ENCODE measurements at regions not wholly inside any gene's neighbourhood (a gene's known extent, or its start where the extent isn't known, plus 50 kb on each side); places are given as distances from the start of the nearest gene placed in this dataset.
"Not testable (repeated sequence)": the region's sequence is repeated elsewhere in the genome, so short reads cannot be mapped to it uniquely, and the experiment has no call there.

DNA sequence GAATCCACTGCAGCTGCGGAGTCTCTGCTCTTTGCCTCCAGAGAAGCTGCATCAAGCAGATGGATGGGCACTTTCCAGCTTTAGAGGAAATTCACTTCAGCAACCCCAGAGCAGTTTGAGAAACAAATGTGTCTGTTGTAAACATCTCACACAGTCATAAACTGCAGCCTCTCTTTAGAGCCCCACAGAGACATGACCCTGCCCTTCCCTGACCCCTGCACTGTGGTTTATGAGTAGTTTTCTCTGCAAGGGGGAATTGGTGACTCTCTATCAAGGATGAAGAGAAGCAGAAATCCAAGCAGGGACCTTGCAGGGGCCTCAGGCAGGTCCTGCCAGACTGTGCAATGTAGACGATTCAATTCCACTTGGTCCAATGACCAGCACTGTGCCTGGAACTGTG, 160.2 kb downstream of the SH2D4B start:
- in situ Hi-C loops (cut with MboI; ENCODE audit: low sequenced_read_pairs) = no loop called here

GRCh38 chr10:80699602-80700039, 161.9 kb downstream of the SH2D4B start:
- in situ Hi-C loops (cut with MboI; ENCODE audit: low sequenced_read_pairs) = no loop called here

DNA sequence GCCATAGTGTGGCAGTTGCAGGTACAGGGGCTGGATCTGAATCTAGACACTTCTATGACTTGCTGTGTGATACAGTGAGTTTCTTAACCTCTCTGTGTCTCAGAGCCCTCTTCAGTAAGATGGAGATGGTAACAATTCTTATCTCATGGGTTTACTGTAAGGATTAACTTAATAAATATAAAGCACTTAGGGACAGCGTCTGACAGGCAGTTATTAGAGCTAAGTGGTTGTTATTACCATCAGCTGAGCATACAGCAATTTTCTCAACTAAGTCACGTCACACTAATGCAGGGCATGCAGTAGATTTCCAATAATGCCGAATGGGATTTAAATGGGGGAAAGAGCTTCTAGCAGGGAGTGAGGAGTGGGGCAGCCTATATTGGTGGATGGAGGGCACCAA, 162.6 kb downstream of the SH2D4B start:
- in situ Hi-C loops (cut with MboI; ENCODE audit: low sequenced_read_pairs) = no loop called here

GRCh38 chr10:80700760-80701444, 163.2 kb downstream of the SH2D4B start:
- in situ Hi-C loops (cut with MboI; ENCODE audit: low sequenced_read_pairs) = no loop called here

GRCh38 chr10:80701706-80702105, 164.0 kb downstream of the SH2D4B start:
- in situ Hi-C loops (cut with MboI; ENCODE audit: low sequenced_read_pairs) = no loop called here

- in situ Hi-C loops (cut with MboI; ENCODE audit: low sequenced_read_pairs) = no loop called here
Observed at GRCh38 chr10:80702143-80702542, 164.4 kb downstream of the SH2D4B start.

DNA sequence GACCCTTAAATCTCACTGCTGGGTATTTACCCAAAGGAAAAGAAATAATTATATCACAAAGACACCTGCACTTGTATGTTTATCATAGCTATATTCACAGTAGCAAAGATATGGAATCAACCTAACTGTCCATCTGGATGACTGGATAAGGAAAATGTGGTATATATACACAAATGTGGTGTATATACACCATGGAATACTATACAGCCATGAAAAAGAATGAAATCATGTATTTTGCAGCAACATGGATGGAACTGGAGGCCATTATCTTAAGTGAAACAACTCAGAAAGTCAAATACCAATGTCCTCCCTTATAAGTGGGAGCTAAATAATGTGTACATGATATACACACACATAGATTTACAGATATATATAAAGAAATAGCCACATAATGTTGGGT, 168.2 kb downstream of the SH2D4B start:
- in situ Hi-C loops (cut with MboI; ENCODE audit: low sequenced_read_pairs) = no loop called here

DNA sequence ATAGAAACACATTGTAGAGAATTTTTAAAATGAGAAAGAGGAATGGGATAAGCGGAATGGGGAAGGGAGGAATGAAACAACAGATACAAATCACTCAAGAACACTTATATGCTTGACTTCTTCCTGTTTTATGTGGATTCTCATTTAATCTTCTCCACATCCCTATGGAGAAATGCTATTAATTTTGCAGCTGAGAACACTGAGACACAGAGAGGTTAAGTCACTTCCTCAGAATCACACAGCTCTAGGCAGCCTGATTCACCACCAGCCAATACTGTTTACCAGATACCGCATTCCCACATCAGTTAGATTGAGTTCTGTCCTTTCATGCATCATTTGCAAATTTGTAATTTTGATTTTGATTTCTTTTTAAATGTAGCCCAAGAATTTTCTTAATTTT, 170.5 kb downstream of the SH2D4B start:
- in situ Hi-C loops (cut with MboI; ENCODE audit: low sequenced_read_pairs) = no loop called here

DNA sequence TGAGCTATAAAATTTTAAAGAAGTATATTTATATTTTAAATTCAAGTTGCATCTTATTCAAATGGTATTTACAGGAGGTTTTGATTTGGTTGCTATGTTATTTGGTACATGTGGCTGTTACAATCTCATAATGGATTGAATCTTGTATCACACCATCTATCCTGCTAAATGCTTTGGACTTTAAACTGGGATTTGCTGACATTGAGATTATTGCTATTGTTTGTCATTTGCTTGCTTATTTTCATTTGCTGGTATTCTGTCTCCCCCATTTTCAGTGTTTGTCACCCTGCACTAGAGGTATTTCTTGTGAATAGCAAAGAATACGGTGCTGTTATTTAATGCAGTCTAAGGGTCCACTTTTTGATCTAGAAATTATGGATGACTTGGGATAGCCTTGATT, 171.1 kb downstream of the SH2D4B start:
- in situ Hi-C loops (cut with MboI; ENCODE audit: low sequenced_read_pairs) = no loop called here

DNA sequence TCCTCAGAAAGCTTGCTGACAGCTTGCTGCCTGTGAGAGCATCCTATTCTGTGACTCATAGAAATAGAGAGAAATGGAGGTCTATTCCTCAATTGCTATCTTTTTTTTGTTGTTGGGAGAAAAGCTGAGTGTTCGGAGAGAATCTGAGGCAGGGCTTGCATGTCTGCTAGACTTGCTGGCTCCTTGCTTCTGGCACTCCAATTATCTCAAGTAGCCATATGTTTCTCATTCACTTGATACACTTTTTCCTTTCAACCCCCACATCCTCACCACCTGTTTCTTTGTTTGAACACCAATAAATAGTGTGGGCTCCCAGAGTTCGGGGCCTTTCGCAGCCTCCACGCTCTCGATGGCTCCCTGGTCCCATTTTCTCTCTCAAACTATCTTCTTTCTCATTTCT, 172.2 kb downstream of the SH2D4B start:
- in situ Hi-C loops (cut with MboI; ENCODE audit: low sequenced_read_pairs) = no loop called here

- in situ Hi-C loops (cut with MboI; ENCODE audit: low sequenced_read_pairs) = no loop called here
Observed at GRCh38 chr10:80713398-80713928, 175.8 kb downstream of the SH2D4B start.

DNA sequence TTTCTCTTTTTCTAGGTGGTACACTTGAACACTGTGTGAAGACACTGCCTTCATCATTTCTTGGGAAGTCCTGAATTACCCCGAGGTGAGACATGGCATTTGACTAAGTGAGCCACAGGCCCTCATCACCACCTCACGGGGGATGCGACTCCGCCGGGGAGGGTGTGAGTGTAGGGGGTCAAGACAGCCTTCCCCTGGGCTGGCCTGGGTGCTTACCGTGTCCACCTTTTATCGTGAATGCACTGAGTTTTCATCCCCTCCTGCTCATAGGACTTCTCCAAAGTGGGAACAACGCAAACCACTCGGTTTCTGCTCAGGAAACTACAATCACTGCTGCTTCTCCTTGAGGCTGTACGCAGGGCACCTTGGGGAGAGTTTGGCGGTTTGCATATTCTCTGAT, 176.9 kb downstream of the SH2D4B start:
- in situ Hi-C loops (cut with MboI; ENCODE audit: low sequenced_read_pairs) = no loop called here

DNA sequence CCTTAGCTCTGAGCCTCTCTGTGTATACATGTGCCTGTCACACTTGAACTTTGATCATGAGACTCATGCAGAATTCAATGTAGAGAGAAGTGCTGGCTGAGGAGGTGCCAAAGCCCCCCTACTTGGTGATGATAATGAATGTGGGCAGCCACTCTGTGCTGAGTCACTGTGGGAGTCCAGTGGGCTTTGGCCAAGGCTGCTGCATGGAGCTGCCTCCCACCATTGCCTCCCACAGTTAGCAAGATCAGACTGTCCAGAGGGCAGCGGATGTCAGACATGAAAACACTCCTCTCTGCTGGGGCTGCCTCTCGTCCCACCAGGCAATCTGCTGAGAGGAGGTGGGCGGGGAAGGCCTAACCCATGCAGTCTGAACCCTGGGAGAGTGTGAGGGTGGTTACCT, 180.3 kb downstream of the SH2D4B start:
- in situ Hi-C loops (cut with MboI; ENCODE audit: low sequenced_read_pairs) = no loop called here

DNA sequence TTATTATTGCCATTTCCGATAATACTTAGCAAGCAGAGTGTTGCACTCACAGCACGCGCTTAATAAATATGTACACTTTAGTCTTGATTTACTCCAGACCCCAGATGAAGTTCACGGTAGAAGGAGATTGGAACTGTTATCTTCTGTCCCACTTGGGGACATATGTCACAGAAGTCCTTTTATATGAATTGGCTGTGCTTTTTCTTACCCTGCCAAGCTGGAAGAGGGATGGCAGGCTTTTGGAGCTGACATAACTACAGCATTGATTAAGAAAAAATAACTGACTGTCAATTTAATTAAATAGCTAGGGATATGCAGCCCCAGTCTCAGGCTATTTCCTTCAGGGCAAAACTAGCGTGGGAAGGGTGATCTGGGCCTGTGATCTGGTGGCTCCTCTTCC, 182.2 kb downstream of the SH2D4B start:
- in situ Hi-C loops (cut with MboI; ENCODE audit: low sequenced_read_pairs) = no loop called here

- in situ Hi-C loops (cut with MboI; ENCODE audit: low sequenced_read_pairs) = no loop called here
Observed at GRCh38 chr10:80720549-80720948, 182.8 kb downstream of the SH2D4B start.

- in situ Hi-C loops (cut with MboI; ENCODE audit: low sequenced_read_pairs) = not testable (repeated sequence)
Observed at GRCh38 chr10:80728354-80728753, 190.7 kb downstream of the SH2D4B start.

DNA sequence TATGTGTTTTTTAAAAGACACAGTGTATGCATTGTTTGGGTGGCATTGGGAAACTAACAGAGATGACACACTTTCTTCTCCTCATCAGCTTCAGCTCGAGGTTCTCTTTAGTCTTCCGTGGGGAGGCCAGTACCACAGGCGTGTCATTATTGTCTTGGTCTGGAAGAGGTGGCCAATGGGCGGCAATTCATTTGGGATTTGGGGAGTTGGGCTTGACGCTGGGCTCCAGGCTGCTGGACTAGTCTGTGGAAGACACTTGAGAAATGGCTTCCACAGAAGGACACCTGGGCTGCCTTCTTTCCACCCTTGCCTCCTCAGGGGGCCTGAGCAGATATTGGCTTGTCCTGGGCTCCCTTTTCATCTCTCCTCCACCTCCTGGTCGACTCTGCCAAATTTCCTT, 192.2 kb downstream of the SH2D4B start:
- in situ Hi-C loops (cut with MboI; ENCODE audit: low sequenced_read_pairs) = no loop called here

- in situ Hi-C loops (cut with MboI; ENCODE audit: low sequenced_read_pairs) = no loop called here
Observed at GRCh38 chr10:80730522-80730921, 192.8 kb downstream of the SH2D4B start.

GRCh38 chr10:80734589-80734988, 196.9 kb downstream of the SH2D4B start:
- in situ Hi-C loops (cut with MboI; ENCODE audit: low sequenced_read_pairs) = no loop called here

- in situ Hi-C loops (cut with MboI; ENCODE audit: low sequenced_read_pairs) = no loop called here
Observed at GRCh38 chr10:80737209-80737608, 199.5 kb downstream of the SH2D4B start.

DNA sequence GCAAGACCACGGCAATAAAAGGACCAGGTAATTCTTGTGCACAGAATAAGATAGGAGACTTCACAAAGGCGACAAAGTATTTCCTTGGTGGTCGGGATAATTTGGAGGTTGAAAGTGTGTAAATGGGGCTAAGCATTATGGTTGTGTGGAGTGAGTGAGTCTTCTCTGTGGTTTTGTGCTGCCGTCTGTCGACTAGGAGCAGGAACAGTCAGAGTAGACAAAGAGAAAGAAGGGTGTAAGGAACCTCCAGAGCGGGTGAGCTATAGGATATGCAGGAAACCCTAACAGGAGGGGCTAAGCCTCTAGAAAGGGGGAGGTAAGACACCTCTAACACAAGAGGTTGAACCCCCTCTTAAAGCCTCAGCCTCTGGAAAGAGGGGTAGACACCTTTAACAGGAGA, 201.6 kb downstream of the SH2D4B start:
- in situ Hi-C loops (cut with MboI; ENCODE audit: low sequenced_read_pairs) = no loop called here

GRCh38 chr10:80739963-80740715, 202.4 kb downstream of the SH2D4B start:
- in situ Hi-C loops (cut with MboI; ENCODE audit: low sequenced_read_pairs) = no loop called here
